WTC11 (cell line): ENCODE measurements at regions not wholly inside any gene's neighbourhood (a gene's known extent, or its start where the extent isn't known, plus 50 kb on each side); places are given as distances from the start of the nearest gene placed in this dataset.

ENCODE experiments used
- ATAC-seq: fragments of 200-7000 bp; cut with Tn5 transposase; 2 replicates; pipeline ENCODE4 v1.10.0; 2021; ENCODE audit warnings: mild to moderate bottlenecking, moderate library complexity
- CTCF ChIA-PET: fragments of 300-600 bp; sonication (Branson Sonifier 250); formaldehyde crosslinking; loops from one replicate; lab custom pipeline; 2021; ENCODE audit warnings: antibody characterized with exemption; lab: Charles Lee
- POLR2A ChIA-PET: fragments of 350-600 bp; sonication (Branson Sonifier 250); formaldehyde crosslinking; loops from one replicate; lab custom pipeline; 2021; ENCODE audit warnings: antibody characterized with exemption; lab: Charles Lee
- DNase-seq: peaks from one replicate; pipeline ENCODE4 v3.0.0; 2021; ENCODE audit warnings: low spot score
- H3K27ac Mint-ChIP-seq: 2 replicates; pipeline ENCODE4 v1.8.0; 2021; ENCODE audit warnings: mixed read lengths
- H3K27me3 Mint-ChIP-seq: 2 replicates; pipeline ENCODE4 v1.8.0; 2021; ENCODE audit warnings: low read depth, mild to moderate bottlenecking, moderate library complexity, mixed read lengths
- H3K36me3 Mint-ChIP-seq: 2 replicates; pipeline ENCODE4 v1.8.0; 2021; ENCODE audit warnings: mixed read lengths
- H3K4me1 Mint-ChIP-seq: 2 replicates; pipeline ENCODE4 v1.8.0; 2022; ENCODE audit warnings: mixed read lengths
- H3K4me3 Mint-ChIP-seq: 2 replicates; pipeline ENCODE4 v1.8.0; 2021; ENCODE audit warnings: mild to moderate bottlenecking, moderate library complexity, mixed read lengths
- H3K9me3 Mint-ChIP-seq: 2 replicates; pipeline ENCODE4 v1.8.0; 2021; ENCODE audit warnings: mixed read lengths
- ARID4B ChIP-seq: sonication (generic); formaldehyde crosslinking; IDR thresholded peaks from 2 replicates; pipeline ENCODE4 v1.8.0; 2023; ENCODE audit warnings: missing genetic modification reagents, mild to moderate bottlenecking, borderline replicate concordance
- ATF3 ChIP-seq: sonication (generic); formaldehyde crosslinking; conservative IDR thresholded peaks from 2 replicates; pipeline ENCODE4 v1.8.1; 2022; ENCODE audit warnings: mild to moderate bottlenecking, missing genetic modification reagents
- CREM ChIP-seq: sonication (generic); formaldehyde crosslinking; IDR thresholded peaks from 2 replicates; pipeline ENCODE4 v1.8.1; 2022; ENCODE audit warnings: mild to moderate bottlenecking, missing genetic modification reagents, moderate library complexity
- FOXJ3 ChIP-seq: sonication (generic); formaldehyde crosslinking; IDR thresholded peaks from 2 replicates; pipeline ENCODE4 v1.9.0; 2021; ENCODE audit warnings: missing genetic modification reagents, mild to moderate bottlenecking, borderline replicate concordance
- FOXK1 ChIP-seq: sonication (generic); formaldehyde crosslinking; IDR thresholded peaks from 2 replicates; pipeline ENCODE4 v1.8.0; 2022; ENCODE audit warnings: mild to moderate bottlenecking, moderate library complexity, missing genetic modification reagents
- IRF2 ChIP-seq: sonication (generic); formaldehyde crosslinking; IDR thresholded peaks from 2 replicates; pipeline ENCODE4 v1.8.0; 2022; ENCODE audit warnings: low read depth, missing genetic modification reagents, borderline replicate concordance
- NR1H2 ChIP-seq: sonication (generic); formaldehyde crosslinking; IDR thresholded peaks from 2 replicates; pipeline ENCODE4 v1.9.0; 2021; ENCODE audit warnings: mild to moderate bottlenecking, moderate library complexity, missing genetic modification reagents
- PRDM15 ChIP-seq: sonication (generic); formaldehyde crosslinking; IDR thresholded peaks from 2 replicates; pipeline ENCODE4 v1.8.0; 2022; ENCODE audit warnings: missing genetic modification reagents
- PREB ChIP-seq: sonication (generic); formaldehyde crosslinking; IDR thresholded peaks from 2 replicates; pipeline ENCODE4 v1.8.1; 2022; ENCODE audit warnings: mild to moderate bottlenecking, missing genetic modification reagents, moderate library complexity, borderline replicate concordance
- RELA ChIP-seq: sonication (generic); formaldehyde crosslinking; IDR thresholded peaks from 2 replicates; pipeline ENCODE4 v1.8.1; 2022; ENCODE audit warnings: missing genetic modification reagents, mild to moderate bottlenecking, borderline replicate concordance
- SMAD3 ChIP-seq: sonication (generic); formaldehyde crosslinking; IDR thresholded peaks from 2 replicates; pipeline ENCODE4 v1.8.0; 2022; ENCODE audit warnings: missing genetic modification reagents, mild to moderate bottlenecking, borderline replicate concordance
- SOX15 ChIP-seq: fragments of 250-450 bp; sonication (Bioruptor Pico); IDR thresholded peaks from 2 replicates; pipeline ENCODE4 v1.9.0; 2021; ENCODE audit warnings: mild to moderate bottlenecking
- SP1 ChIP-seq: sonication (generic); formaldehyde crosslinking; conservative IDR thresholded peaks from 2 replicates; pipeline ENCODE4 v1.8.1; 2022; ENCODE audit warnings: missing genetic modification reagents
- TEAD1 ChIP-seq: sonication (generic); formaldehyde crosslinking; IDR thresholded peaks from 2 replicates; pipeline ENCODE4 v1.8.0; 2022; ENCODE audit warnings: mild to moderate bottlenecking, missing genetic modification reagents
- ZBTB43 ChIP-seq: sonication (generic); formaldehyde crosslinking; IDR thresholded peaks from 2 replicates; pipeline ENCODE4 v1.8.1; 2023; ENCODE audit warnings: mild to moderate bottlenecking, missing genetic modification reagents
- ZNF138 ChIP-seq: sonication (generic); formaldehyde crosslinking; conservative IDR thresholded peaks from 2 replicates; pipeline ENCODE4 v1.8.1; 2022; ENCODE audit warnings: mild to moderate bottlenecking, moderate library complexity, missing genetic modification reagents
- ZNF232 ChIP-seq: sonication (generic); formaldehyde crosslinking; IDR thresholded peaks from 2 replicates; pipeline ENCODE4 v1.8.0; 2022; ENCODE audit warnings: mild to moderate bottlenecking, missing genetic modification reagents
- ZNF263 ChIP-seq: sonication (generic); formaldehyde crosslinking; IDR thresholded peaks from 2 replicates; pipeline ENCODE4 v1.8.1; 2022; ENCODE audit warnings: low read depth, mild to moderate bottlenecking, moderate library complexity, missing genetic modification reagents
- ZNF281 ChIP-seq: sonication (generic); formaldehyde crosslinking; IDR thresholded peaks from 2 replicates; pipeline ENCODE4 v1.8.0; 2023; ENCODE audit warnings: mild to moderate bottlenecking, missing genetic modification reagents
- ZNF317 ChIP-seq: sonication (generic); formaldehyde crosslinking; IDR thresholded peaks from 2 replicates; pipeline ENCODE4 v1.8.1; 2023; ENCODE audit warnings: low read depth, mild to moderate bottlenecking, moderate library complexity, missing genetic modification reagents, borderline replicate concordance
- ZNF423 ChIP-seq: fragments of 250-450 bp; sonication (Bioruptor Pico); IDR thresholded peaks from 2 replicates; pipeline ENCODE4 v2.1.2; 2022; ENCODE audit warnings: mild to moderate bottlenecking, moderate library complexity
- ZNF671 ChIP-seq: fragments of 250-450 bp; sonication (Bioruptor Pico); IDR thresholded peaks from 2 replicates; pipeline ENCODE4 v1.8.0; 2021; ENCODE audit warnings: mild to moderate bottlenecking

- no peak for TF ChIP-seq PREB (CRISPR knock-in tag)
- no peak for TF ChIP-seq IRF2 (CRISPR knock-in tag)
- no peak for TF ChIP-seq ZNF317 (CRISPR knock-in tag)
- TF ChIP-seq SMAD3 (CRISPR knock-in tag) = no peak
- TF ChIP-seq FOXJ3 (CRISPR knock-in tag) = no peak
- no peak for TF ChIP-seq ARID4B (CRISPR knock-in tag)
- TF ChIP-seq ZBTB43 (CRISPR knock-in tag) = no peak
- TF ChIP-seq SOX15 = no peak
Observed at GRCh38 chrX:131861088-131861787, 161.9 kb upstream of the STK26 start (continued).

- DNase-seq (no peak), ATAC-seq (no peak)
- no peak for TF ChIP-seq ZNF138 (CRISPR knock-in tag)
- no peak for TF ChIP-seq PRDM15 (CRISPR knock-in tag)
- TF ChIP-seq NR1H2 (CRISPR knock-in tag) = no peak
- TF ChIP-seq ZNF232 (CRISPR knock-in tag) = no peak
- no peak for TF ChIP-seq ZNF281 (CRISPR knock-in tag)
- no peak for TF ChIP-seq FOXK1
- no peak for TF ChIP-seq TEAD1
- no peak for TF ChIP-seq ZNF423 (CRISPR knock-in tag)
- TF ChIP-seq ATF3 (CRISPR knock-in tag) = no peak
- TF ChIP-seq SP1 = no peak
- no peak for TF ChIP-seq RELA (CRISPR knock-in tag)
- TF ChIP-seq ZNF671 = no peak
- no peak for TF ChIP-seq CREM (CRISPR knock-in tag)
- TF ChIP-seq ZNF263 (CRISPR knock-in tag) = no peak
- CTCF ChIA-PET = no interaction called here
- Mint-ChIP-seq H3K4me3 (no peak overlapping the region), H3K9me3 (peaks cover 8% of the 10 kb centered on the region; the same call in 1 of the 2 replicates), H3K27ac (no peak overlapping the region), H3K27me3 (no peaks in the 10 kb centered on the region; the same call in 1 of the 2 replicates), H3K4me1 (no peaks in the 10 kb centered on the region), H3K36me3 (no peaks in the 10 kb centered on the region)
- POLR2A ChIA-PET = no interaction called here
Observed at GRCh38 chrX:131862321-131862720, 160.8 kb upstream of the STK26 start.
